GM12878 (cell line): ENCODE measurements at regions not wholly inside any gene's neighbourhood (a gene's known extent, or its start where the extent isn't known, plus 50 kb on each side); places are given as distances from the start of the nearest gene placed in this dataset.
"Not testable (repeated sequence)": the region's sequence is repeated elsewhere in the genome, so short reads cannot be mapped to it uniquely, and the experiment has no call there.

Experiments
- ATAC-seq: fragments of 200-7000 bp; cut with Tn5 transposase; 3 replicates; pipeline ENCODE4 v1.9.1; 2020; ENCODE audit warnings: mild to moderate bottlenecking, moderate library complexity
- BruUV-seq: library from RNA; stranded (reverse); fragments of 400-500 nt; replicated peaks from 2 replicates; lab custom pipeline; 2021; lab: Mats Ljungman, UMichigan
- CTCF ChIA-PET: fragments of 300-600 bp; sonication (Branson Sonifier 250); formaldehyde crosslinking; extraction: SDS; loops from one replicate; lab custom pipeline; 2021; ENCODE audit warnings: inconsistent platforms; lab: Yijun Ruan, JAX
- POLR2A ChIA-PET: fragments of 350-600 bp; formaldehyde crosslinking; extraction: SDS; loops from one replicate; lab custom pipeline; 2021; ENCODE audit warnings: inconsistent platforms; lab: Charles Lee
- RAD21 ChIA-PET: fragments of 300-600 bp; sonication (Branson Sonifier 250); formaldehyde crosslinking; loops from one replicate; lab custom pipeline; 2023; ENCODE audit warnings: antibody characterized with exemption; ENCODE audit not compliant: unreplicated experiment; lab: Charles Lee
- SMC1A ChIA-PET: fragments of 300-600 bp; sonication (Branson Sonifier 250); formaldehyde crosslinking; loops from one replicate; lab custom pipeline; 2023; ENCODE audit not compliant: unreplicated experiment, uncharacterized antibody; lab: Charles Lee
- DNase-seq: peaks from one replicate; pipeline ENCODE4 v3.0.0-alpha.2; 2011; ENCODE audit warnings: low read depth, low spot score
- FAIRE-seq: peaks from 3 replicates; lab custom pipeline; 2011; peaks lifted over from hg19 to GRCh38; lab: Jason Lieb, UNC
- H2AFZ ChIP-seq: 2 replicates; pipeline ENCODE4 v1.6.0; 2011; ENCODE audit warnings: low read depth, low read length, control low read depth; ENCODE audit not compliant: control insufficient read depth
- H3K27ac ChIP-seq: 2 replicates; pipeline ENCODE4 v1.5.1; 2011; ENCODE audit warnings: control low read depth; ENCODE audit not compliant: control insufficient read depth, insufficient read depth
- H3K27me3 ChIP-seq, 2 experiments: replicated peaks in 1 of 2; 2 replicates each; pipeline versions ENCODE4 v1.6.0 to v1.6.1; 2011; ENCODE audit warnings: low read length in 1 of 2; ENCODE audit not compliant: control insufficient read depth in 2 of 2, insufficient read depth in 2 of 2
- H3K36me3 ChIP-seq, 2 experiments: 2 replicates each; pipeline ENCODE4 v1.5.1; 2011; ENCODE audit warnings: low read length in 1 of 2; ENCODE audit not compliant: control insufficient read depth in 2 of 2, insufficient read depth in 2 of 2
- H3K4me1 ChIP-seq: 2 replicates; pipeline ENCODE4 v1.6.1; 2011; ENCODE audit warnings: mild to moderate bottlenecking, low read length, moderate library complexity, mixed read lengths; ENCODE audit not compliant: control insufficient read depth, insufficient read depth
- H3K4me2 ChIP-seq: 2 replicates; pipeline ENCODE4 v1.6.0; 2011; ENCODE audit warnings: control low read depth; ENCODE audit not compliant: control insufficient read depth, insufficient read depth
- H3K4me3 ChIP-seq: fragments of 200-600 bp; sonication (generic); 2 replicates; pipeline ENCODE4 v1.5.1; 2016
- H3K79me2 ChIP-seq: 2 replicates; pipeline ENCODE4 v1.6.0; 2011; ENCODE audit warnings: low read length; ENCODE audit not compliant: control insufficient read depth, insufficient read depth
- H3K9ac ChIP-seq: 2 replicates; pipeline ENCODE4 v1.8.0; 2011; ENCODE audit warnings: low read length, control low read depth, mixed read lengths; ENCODE audit not compliant: control insufficient read depth, insufficient read depth
- H3K9me3 ChIP-seq: replicated peaks from 3 replicates; pipeline ENCODE4 v1.5.1; 2011; ENCODE audit warnings: mild to moderate bottlenecking, low read length; ENCODE audit not compliant: control insufficient read depth, insufficient read depth
- H4K20me1 ChIP-seq: 2 replicates; pipeline ENCODE4 v1.6.0; 2011; ENCODE audit not compliant: control insufficient read depth, insufficient read depth
- CHD2 ChIP-seq: IDR thresholded peaks from 2 replicates; pipeline ENCODE4 v1.6.1; 2011; ENCODE audit warnings: low read depth, low read length, improper control_type of control experiment, borderline replicate concordance
- CREB1 ChIP-seq: IDR thresholded peaks from 2 replicates; pipeline ENCODE4 v1.6.1; 2012; ENCODE audit warnings: low read depth, mild to moderate bottlenecking, inconsistent platforms
- FOXM1 ChIP-seq: IDR thresholded peaks from 2 replicates; pipeline ENCODE4 v1.6.1; 2012; ENCODE audit warnings: low read depth, mild to moderate bottlenecking, inconsistent platforms, low read length, moderate library complexity
- IRF4 ChIP-seq: IDR thresholded peaks from 2 replicates; pipeline ENCODE4 v1.6.1; 2011; ENCODE audit warnings: low read depth, low read length
- KDM1A ChIP-seq: fragments of 200-600 bp; sonication (generic); IDR thresholded peaks from 2 replicates; pipeline ENCODE4 v1.6.1; 2016; ENCODE audit warnings: borderline replicate concordance
- POLR2AphosphoS5 ChIP-seq: IDR thresholded peaks from 2 replicates; pipeline ENCODE4 v1.6.1; 2011; ENCODE audit warnings: mild to moderate bottlenecking, low read length, inconsistent platforms
- RELA ChIP-seq: fragments of 450-650 bp; IDR thresholded peaks from 2 replicates; pipeline ENCODE4 v1.8.0; 2014; ENCODE audit warnings: borderline replicate concordance; ENCODE audit not compliant: partially characterized antibody
- WRNIP1 ChIP-seq: IDR thresholded peaks from 2 replicates; pipeline ENCODE4 v1.6.1; 2011; ENCODE audit warnings: low read depth, low read length, improper control_type of control experiment, borderline replicate concordance
- ZNF24 ChIP-seq: fragments of 450-650 bp; IDR thresholded peaks from 2 replicates; pipeline ENCODE4 v1.6.1; 2017; ENCODE audit warnings: antibody characterized with exemption, mild to moderate bottlenecking
- WGBS: methylation state at CpG from one replicate; pipeline ENCODE4 v1.1.6; 2016; ENCODE audit warnings: low lambda C conversion rate; ENCODE audit not compliant: insufficient replicate concordance, insufficient coverage; ENCODE audit errors: missing lambda C conversion rate; 5-methylcytosine and 5-hydroxymethylcytosine counted together
- in situ Hi-C: fragments of 300-500 bp; cut with MboI; formaldehyde crosslinking; loops from 9 replicates; pipeline ENCODE4 v1.14.3; 2018; ENCODE audit warnings: mixed read lengths
- intact Hi-C: fragments of 100-400 bp; cut with micrococcal nuclease; formaldehyde crosslinking; loops from one replicate; pipeline ENCODE4 v1.14.2; 2022; ENCODE audit not compliant: unreplicated experiment

DNA sequence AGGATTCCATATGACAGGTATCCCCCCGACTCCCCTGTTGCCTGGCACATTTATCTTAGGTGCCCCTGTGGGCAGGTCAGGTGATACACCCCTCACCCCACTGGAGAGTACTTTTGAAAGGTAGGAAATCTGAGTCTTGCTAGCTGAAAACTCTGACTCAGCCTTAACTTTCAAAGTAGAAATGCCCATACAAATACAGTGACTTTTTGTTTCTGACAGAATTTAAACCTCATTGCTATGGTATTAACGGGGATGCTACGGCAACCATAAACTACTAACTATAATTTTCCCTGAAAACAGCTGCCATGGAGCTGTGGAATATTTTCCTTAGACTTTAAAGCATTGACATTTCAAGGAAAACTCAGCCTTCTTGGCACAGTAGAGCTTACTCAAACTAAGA lies 536.0 kb downstream of the RFPL4B start (continued):
- TF ChIP-seq CREB1 (no peak), ZNF24 (no peak), IRF4 (no peak)

DNA sequence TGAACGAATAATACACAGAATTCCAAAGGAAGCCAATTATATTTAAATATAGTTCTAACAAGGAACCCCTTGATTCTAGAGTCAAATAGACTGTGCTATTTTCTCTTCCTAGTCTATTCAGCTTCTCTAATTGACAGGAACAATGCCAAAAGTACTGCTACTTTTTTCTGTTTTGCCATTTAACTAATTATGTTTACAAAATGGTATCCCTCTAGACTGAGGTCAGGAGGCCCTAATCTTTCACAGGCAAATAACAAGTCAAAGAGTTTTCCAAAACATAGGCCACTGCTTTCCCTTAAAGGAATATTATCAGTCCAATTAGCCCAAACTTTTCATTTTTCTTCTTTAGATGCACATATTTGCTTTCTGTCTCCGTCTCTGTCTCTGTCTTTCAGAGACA lies 539.3 kb downstream of the RFPL4B start:
- CTCF ChIA-PET, result no interaction called here
- no TSS peak for BruUV-seq

DNA sequence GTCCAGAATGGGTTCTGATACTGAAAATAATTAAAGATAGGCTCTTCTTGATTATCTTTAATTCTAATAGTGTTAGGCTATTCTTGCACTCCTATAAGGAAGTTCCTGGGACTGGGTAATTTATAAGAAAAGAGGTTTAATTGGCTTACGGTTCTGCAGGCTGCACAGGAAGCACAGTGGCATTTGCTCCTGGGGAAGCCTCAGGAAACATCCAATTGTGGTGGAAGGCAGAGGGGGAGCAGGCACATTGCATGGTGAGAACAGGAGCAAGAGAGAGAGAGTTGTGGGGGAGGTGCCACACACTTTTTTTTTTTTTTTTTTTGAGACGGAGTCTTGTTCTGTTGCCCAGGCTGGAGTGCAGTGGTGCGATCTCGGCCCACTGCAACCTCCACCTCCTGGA lies 540.3 kb downstream of the RFPL4B start:
- ATAC-seq, H3K27ac ChIP-seq, SMC1A ChIA-PET, in situ Hi-C loops, FAIRE-seq, DNase-seq, H3K9me3 ChIP-seq, intact Hi-C loops, RAD21 ChIA-PET, CTCF ChIA-PET, H3K4me1 ChIP-seq, H3K4me2 ChIP-seq, BruUV-seq, H2AFZ ChIP-seq, H3K36me3 ChIP-seq, H3K4me3 ChIP-seq, H4K20me1 ChIP-seq, H3K79me2 ChIP-seq, H3K27me3 ChIP-seq, H3K9ac ChIP-seq: not testable (repeated sequence)
- WGBS, result 92% methylated on average over 1 of the region's 4 CpGs
- POLR2A ChIA-PET, result interaction anchor here (0.6 kb wide), 1 partner anchor 620 kb away, joined by 3 read pairs; no protein-coding TSS in a partner anchor

More for the DNA sequence above, 539.3 kb downstream of the RFPL4B start:
- H3K4me3 ChIP-seq, result no peak overlapping the region
- no peak for FAIRE-seq
- ChIA-PET POLR2A (no interaction called here), SMC1A (no interaction called here), RAD21 (no interaction called here)
- in situ Hi-C loops, result no loop called here
- H3K4me2 ChIP-seq, result no peak overlapping the region
- intact Hi-C loops, result no loop called here
- H3K27me3 ChIP-seq, result no peaks in the 10 kb centered on the region
- H2AFZ ChIP-seq, result no peak overlapping the region
- TF ChIP-seq KDM1A (no peak), FOXM1 (no peak), RELA (no peak), WRNIP1 (no peak), CHD2 (no peak), POLR2AphosphoS5 (no peak)
- no peaks in the 10 kb centered on the region for H3K36me3 ChIP-seq
- no peaks in the 10 kb centered on the region for H3K4me1 ChIP-seq
- no peaks in the 10 kb centered on the region for H4K20me1 ChIP-seq
- H3K27ac ChIP-seq, result no peak overlapping the region
- no peak for ATAC-seq
- H3K9ac ChIP-seq, result no peak overlapping the region
- 36% methylated on average over 2 of the region's 2 CpGs for WGBS
- no peak for DNase-seq
- no peaks in the 10 kb centered on the region for H3K9me3 ChIP-seq
- no peaks in the 10 kb centered on the region for H3K79me2 ChIP-seq
